GM21717 (cell line): ENCODE measurements at regions not wholly inside any gene's neighbourhood (a gene's known extent, or its start where the extent isn't known, plus 50 kb on each side); places are given as distances from the start of the nearest gene placed in this dataset.
"Not testable (repeated sequence)": the region's sequence is repeated elsewhere in the genome, so short reads cannot be mapped to it uniquely, and the experiment has no call there.

Experiments used
- ATAC-seq: cut with Tn5 transposase; IDR thresholded peaks from one replicate; pipeline ENCODE4 v1.9.1; 2021; ENCODE audit warnings: mild to moderate bottlenecking, moderate library complexity; ENCODE audit not compliant: unreplicated experiment

- ATAC-seq = no peak
These were observed 141.8 kb downstream of the SIM1 start for GRCh38 chr6:100322886-100323285.

DNA sequence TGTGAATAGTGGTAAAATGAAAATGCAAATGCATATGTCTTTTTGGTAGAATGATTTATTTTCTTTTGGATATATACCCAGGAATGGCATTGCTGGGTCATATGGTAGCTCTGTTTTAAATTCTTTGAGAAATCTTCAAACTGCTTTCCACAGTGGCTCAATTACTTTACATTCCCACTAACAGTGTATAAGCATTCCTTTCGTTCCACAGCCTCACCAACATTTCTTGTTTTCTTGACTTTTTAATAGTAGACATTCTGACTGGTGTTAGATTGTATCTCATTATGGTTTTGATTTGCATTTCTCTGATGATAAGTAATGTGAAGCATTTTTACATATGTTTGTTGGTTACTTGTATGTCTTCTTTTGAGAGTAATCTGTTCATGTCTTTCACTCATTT, 144.0 kb downstream of the SIM1 start:
- ATAC-seq = no peak

GRCh38 chr6:100317031-100317430, 147.7 kb downstream of the SIM1 start:
- no peak for ATAC-seq

DNA sequence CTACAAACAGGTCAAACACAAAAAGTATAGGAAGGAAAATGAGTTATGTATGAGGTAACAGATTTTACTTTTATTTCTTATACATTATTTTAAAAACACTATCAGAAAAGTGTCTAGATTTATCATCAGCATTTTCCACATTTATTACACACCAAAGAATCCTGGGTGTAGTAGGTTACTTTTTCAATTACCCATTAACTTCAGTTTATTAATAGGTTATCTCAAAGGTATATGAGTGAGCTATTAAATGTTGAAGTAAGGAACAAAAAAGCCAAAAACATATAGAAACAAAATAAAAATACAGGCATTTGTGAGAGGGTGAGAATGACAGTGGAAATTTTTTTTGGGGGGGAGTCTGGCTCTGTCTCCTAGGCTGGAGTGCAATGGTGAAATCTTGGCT, 150.5 kb downstream of the SIM1 start:
- no peak for ATAC-seq

GRCh38 chr6:100311707-100312251, 152.9 kb downstream of the SIM1 start:
- no peak for ATAC-seq

- ATAC-seq = no peak
These were observed 155.5 kb downstream of the SIM1 start for GRCh38 chr6:100309174-100309573.

- ATAC-seq = no peak
These were observed 157.2 kb downstream of the SIM1 start for GRCh38 chr6:100307561-100307960.

GRCh38 chr6:100305209-100305869, 159.4 kb downstream of the SIM1 start:
- no peak for ATAC-seq

DNA sequence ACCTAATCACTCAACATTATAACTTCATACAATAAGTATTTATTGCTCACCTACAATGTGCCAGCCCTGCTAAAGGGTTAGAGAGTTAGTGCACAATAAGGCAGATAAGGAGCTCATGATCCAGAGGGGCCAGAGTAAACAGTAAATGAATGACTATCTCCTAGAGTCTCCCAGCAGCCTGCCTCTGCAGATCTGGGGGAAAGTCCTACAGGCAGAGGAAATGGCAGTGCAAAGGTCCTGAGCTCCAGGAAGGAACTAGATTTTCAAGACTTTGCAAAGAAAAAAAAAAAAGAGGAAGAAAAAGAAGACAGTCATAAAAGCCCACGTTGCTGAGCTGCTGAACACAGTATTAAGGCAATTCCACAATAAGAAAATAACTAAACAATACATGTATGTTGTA, 160.1 kb downstream of the SIM1 start:
- ATAC-seq = no peak

DNA sequence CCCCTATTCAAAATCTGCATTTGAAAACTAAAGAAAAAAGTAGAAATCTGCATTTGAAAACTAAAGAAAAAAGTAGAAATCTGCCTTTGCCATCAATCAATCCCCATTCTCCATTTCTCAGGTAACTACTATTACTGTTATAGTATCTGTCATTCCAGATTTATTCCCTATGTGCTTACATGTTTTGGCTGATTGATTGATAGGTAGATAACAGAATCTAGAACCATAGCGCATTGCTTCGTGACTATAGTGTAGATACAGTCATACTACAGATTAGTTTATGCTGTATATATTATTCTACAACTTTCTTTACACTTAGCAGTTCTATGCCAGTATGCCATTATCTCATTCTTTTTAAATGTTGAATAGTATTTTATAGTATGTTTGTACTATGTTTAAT, 163.0 kb downstream of the SIM1 start:
- ATAC-seq = no peak

GRCh38 chr6:100300221-100300736, 164.4 kb downstream of the SIM1 start:
- ATAC-seq = no peak

- no peak for ATAC-seq
These were observed 167.7 kb downstream of the SIM1 start for GRCh38 chr6:100296810-100297544.

GRCh38 chr6:100295172-100295571, 169.5 kb downstream of the SIM1 start:
- not testable (repeated sequence) for ATAC-seq

DNA sequence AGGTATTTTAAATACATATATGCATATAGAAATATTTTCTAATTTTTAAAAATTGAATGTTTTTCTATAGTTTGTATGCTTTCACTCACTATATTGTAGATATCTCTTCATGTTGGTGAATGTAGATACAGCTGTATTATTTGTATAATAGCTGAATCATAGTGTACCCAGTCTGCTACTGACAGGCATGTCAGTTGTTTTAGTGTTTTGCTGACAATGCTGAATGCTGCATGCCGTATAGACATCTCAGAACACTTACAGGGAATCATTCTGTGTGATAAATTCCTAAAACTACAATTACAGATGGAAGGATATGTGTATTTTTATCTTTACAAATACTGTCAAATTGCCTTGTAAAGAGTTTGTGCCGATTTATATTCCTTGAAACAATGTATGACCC, 175.4 kb downstream of the SIM1 start:
- no peak for ATAC-seq

GRCh38 chr6:100288311-100288710, 176.4 kb downstream of the SIM1 start:
- no peak for ATAC-seq

GRCh38 chr6:100283285-100283684, 181.4 kb downstream of the SIM1 start:
- ATAC-seq = no peak

DNA sequence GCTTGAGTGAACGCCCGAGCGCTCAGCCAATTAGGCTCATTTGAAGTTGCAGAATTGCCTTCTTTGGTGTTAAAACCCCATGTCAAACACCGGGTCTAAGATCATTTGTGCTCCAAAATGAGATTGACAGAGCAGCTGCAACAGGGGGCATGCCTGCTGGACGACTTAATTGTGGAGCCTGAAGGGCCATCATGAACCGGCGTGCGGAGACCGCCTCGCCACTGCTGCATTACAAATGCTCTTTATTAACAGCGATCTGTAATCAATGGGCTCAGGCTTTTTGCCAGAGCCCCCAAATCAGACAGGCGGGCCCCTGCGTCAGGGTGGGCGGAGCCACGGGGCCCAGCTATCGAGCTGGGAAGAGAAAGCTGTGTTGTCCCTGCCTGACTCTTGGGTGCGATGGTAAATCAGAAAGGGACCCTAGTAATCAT, 183.2 kb downstream of the SIM1 start:
- ATAC-seq = no peak

DNA sequence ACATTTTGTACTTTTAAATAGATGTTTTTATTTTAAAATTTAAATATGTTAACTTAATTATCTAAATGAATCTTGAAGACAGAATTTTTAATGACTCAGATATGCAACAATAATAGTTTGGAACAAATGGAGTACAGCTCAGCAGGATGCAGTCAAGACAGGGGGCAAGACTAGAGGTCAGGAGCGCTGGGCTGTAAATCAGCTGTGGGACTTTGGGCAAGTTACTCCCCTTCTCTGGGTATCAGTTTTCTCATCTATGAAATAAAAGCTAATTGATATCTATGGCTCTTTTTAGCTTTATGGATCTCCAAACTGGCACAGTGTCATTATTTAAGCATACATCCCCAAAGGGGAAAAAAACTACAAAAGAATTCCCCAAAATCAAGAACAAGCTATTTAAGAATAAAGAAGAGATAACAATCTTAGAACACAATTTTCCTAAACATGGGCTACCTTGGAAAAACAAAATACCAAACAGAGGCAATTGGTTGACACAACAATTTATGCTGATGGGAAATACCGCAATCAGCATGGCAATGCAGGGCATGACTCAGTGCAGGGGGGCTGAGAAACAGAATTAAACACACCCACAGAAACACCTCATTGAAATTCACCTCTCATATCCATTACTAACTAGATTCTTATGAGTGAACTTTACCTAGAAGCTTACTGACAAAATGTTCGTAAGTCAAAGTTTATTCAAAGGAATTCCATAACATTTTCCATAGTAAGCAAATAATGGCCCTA, 188.2 kb downstream of the SIM1 start:
- ATAC-seq = no peak

DNA sequence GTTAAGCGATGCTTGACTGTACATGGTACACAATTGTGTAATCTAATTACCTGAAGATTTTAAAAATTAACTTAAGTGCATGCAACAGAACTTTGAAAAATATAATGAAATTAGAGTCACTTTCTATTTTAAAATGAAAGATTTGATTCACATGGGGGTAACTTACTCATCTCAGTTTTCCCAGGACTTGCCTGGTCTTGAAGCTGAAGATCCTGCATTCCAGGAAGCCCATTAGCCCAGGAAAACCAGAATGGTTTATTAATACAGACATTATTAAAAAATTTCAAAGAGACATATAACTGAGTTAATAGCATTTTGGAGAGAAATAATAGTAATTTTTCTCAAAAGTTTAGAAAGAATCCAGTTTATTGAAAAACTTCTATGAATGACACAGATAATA, 190.6 kb downstream of the SIM1 start:
- ATAC-seq = no peak

DNA sequence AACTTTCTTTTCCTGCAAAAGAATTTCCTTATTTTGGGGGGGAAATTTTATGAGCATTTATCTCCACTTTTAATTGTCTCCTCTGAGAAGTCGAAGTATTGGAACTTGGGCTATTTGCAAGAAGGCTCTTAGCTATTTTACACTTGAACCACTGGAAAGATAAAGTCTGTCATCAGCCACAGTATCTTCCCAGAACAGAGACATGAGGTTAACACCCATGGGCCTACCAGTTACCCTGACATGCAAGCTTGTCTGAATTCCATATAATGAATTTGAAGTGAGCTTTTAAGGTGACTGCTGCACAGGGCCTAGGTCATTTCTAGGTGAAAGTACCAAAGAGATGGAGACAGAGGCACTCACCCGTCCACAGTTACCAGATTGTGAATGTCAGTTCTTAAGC, 193.1 kb downstream of the SIM1 start:
- ATAC-seq = no peak

GRCh38 chr6:100271202-100271601, 193.5 kb downstream of the SIM1 start:
- ATAC-seq = no peak
